HG03457 (cell line): ENCODE measurements at regions not wholly inside any gene's neighbourhood (a gene's known extent, or its start where the extent isn't known, plus 50 kb on each side); places are given as distances from the start of the nearest gene placed in this dataset.

Experiments
- ATAC-seq: cut with Tn5 transposase; IDR thresholded peaks from one replicate; pipeline ENCODE4 v1.9.1; 2021; ENCODE audit warnings: moderate number of reproducible peaks; ENCODE audit not compliant: unreplicated experiment

GRCh38 chr7:155881471-155882350, 69.4 kb upstream of the SHH start:
- no peak for ATAC-seq

- no peak for ATAC-seq
Observed at GRCh38 chr7:155880721-155881120, 68.5 kb upstream of the SHH start.

- ATAC-seq, result no peak
Observed at GRCh38 chr7:155879592-155879991, 67.3 kb upstream of the SHH start.

GRCh38 chr7:155878674-155879073, 66.4 kb upstream of the SHH start:
- ATAC-seq, result no peak

- no peak for ATAC-seq
Observed at GRCh38 chr7:155878250-155878649, 66.0 kb upstream of the SHH start.

- ATAC-seq, result no peak
Observed at GRCh38 chr7:155877167-155877566, 64.9 kb upstream of the SHH start.

GRCh38 chr7:155874411-155874810, 62.1 kb upstream of the SHH start:
- ATAC-seq, result no peak

GRCh38 chr7:155874010-155874409, 61.7 kb upstream of the SHH start:
- no peak for ATAC-seq

GRCh38 chr7:155872678-155873369, 60.6 kb upstream of the SHH start:
- ATAC-seq, result no peak

- ATAC-seq, result no peak
Observed at GRCh38 chr7:155871211-155871610, 58.9 kb upstream of the SHH start.

GRCh38 chr7:155870334-155871180, 58.3 kb upstream of the SHH start:
- no peak for ATAC-seq

- no peak for ATAC-seq
Observed at GRCh38 chr7:155869784-155870076, 57.5 kb upstream of the SHH start.

- no peak for ATAC-seq
Observed at GRCh38 chr7:155868955-155869783, 56.9 kb upstream of the SHH start.

GRCh38 chr7:155867734-155868400, 55.6 kb upstream of the SHH start:
- ATAC-seq, result no peak

GRCh38 chr7:155867280-155867679, 55.0 kb upstream of the SHH start:
- ATAC-seq, result no peak

GRCh38 chr7:155865830-155866525, 53.7 kb upstream of the SHH start:
- no peak for ATAC-seq

GRCh38 chr7:155864991-155865690, 52.9 kb upstream of the SHH start:
- ATAC-seq, result no peak

- no peak for ATAC-seq
Observed at GRCh38 chr7:155864271-155864985, 52.2 kb upstream of the SHH start.
